ENCODE measurements at regions not wholly inside any gene's neighbourhood (a gene's known extent, or its start where the extent isn't known, plus 50 kb on each side); places are given as distances from the start of the nearest gene placed in this dataset.

DNA sequence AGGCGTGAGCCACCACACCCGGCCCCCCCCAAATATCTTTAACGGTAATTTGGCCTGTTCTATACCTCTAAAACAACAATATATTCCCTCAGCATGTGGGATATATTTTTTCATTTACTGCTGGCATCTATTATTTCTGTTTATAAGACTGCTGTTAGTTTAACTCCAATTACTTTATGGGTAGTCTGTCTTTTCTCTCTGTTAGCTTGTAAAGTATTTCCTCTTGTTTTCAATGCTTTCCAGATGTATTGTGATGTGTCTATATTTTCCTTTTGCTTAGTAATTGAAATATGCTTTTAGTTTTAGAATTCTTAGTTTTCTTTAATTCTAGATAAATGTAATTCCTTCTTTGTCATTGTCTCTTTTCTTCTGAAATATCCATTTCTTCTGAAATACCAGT, 445.8 kb downstream of the ANKRD50 start:
- no peaks in the 10 kb centered on the region for H3K36me3 ChIP-seq (ENCODE audit: insufficient read depth, low read length)
- no peaks in the 10 kb centered on the region for H3K27me3 ChIP-seq (ENCODE audit: insufficient read depth, low read depth, low read length)
- no peaks in the 10 kb centered on the region for H3K9me3 ChIP-seq (ENCODE audit: low read length)
- no peaks in the 10 kb centered on the region for H3F3A ChIP-seq (ENCODE audit: insufficient read depth, low read length, poor library complexity, severe bottlenecking)
- H3K79me2 ChIP-seq (replicated peaks; ENCODE audit: insufficient read depth, low read length), result no peaks in the 10 kb centered on the region
- H3K9ac ChIP-seq (ENCODE audit: low read length), result no peak overlapping the region
- TF ChIP-seq MXI1 (conservative IDR thresholded peaks at IDR 0.05; ENCODE audit: poor library complexity, severe bottlenecking), result no peak
- no peak for TF ChIP-seq RAD21 (conservative IDR thresholded peaks at IDR 0.05)
- no peak for TF ChIP-seq POLR2AphosphoS5 (IDR thresholded peaks at IDR 0.05)
- no peak for TF ChIP-seq EZH2 (IDR thresholded peaks at IDR 0.05; ENCODE audit: borderline replicate concordance, insufficient read depth, low read length, poor library complexity, severe bottlenecking)
- TF ChIP-seq EP300 (conservative IDR thresholded peaks at IDR 0.05; ENCODE audit: poor library complexity, severe bottlenecking), result no peak
- TF ChIP-seq SMC3 (conservative IDR thresholded peaks at IDR 0.05; ENCODE audit: poor library complexity), result no peak
- H2AFZ ChIP-seq (ENCODE audit: low read depth, low read length), result no peak overlapping the region
- no peak overlapping the region for H3K4me3 ChIP-seq (ENCODE audit: low read length)
- H3K9me2 ChIP-seq (ENCODE audit: insufficient read depth, low read length), result no peaks in the 10 kb centered on the region
- no peaks in the 10 kb centered on the region for H4K20me1 ChIP-seq (ENCODE audit: insufficient read depth)
- H3K27ac ChIP-seq (ENCODE audit: low read length), result no peak overlapping the region
- no peak overlapping the region for H3K4me2 ChIP-seq (ENCODE audit: low read length)

- no peak overlapping the region for H3K4me3 ChIP-seq (ENCODE audit: low read length)
- H4K20me1 ChIP-seq (ENCODE audit: insufficient read depth), result no peaks in the 10 kb centered on the region
- H3K9ac ChIP-seq (ENCODE audit: low read length), result no peak overlapping the region
- H3K27me3 ChIP-seq (ENCODE audit: insufficient read depth, low read depth, low read length), result no peaks in the 10 kb centered on the region
- H3K36me3 ChIP-seq (ENCODE audit: insufficient read depth, low read length), result no peaks in the 10 kb centered on the region
- no peaks in the 10 kb centered on the region for H3K79me2 ChIP-seq (replicated peaks; ENCODE audit: insufficient read depth, low read length)
- no peak overlapping the region for H3K27ac ChIP-seq (ENCODE audit: low read length)
- no peak overlapping the region for H3K4me2 ChIP-seq (ENCODE audit: low read length)
- TF ChIP-seq EP300 (conservative IDR thresholded peaks at IDR 0.05; ENCODE audit: poor library complexity, severe bottlenecking) (no peak), TAF1 (IDR thresholded peaks at IDR 0.05; ENCODE audit: low read depth) (no peak), MXI1 (conservative IDR thresholded peaks at IDR 0.05; ENCODE audit: poor library complexity, severe bottlenecking) (no peak), SMC3 (conservative IDR thresholded peaks at IDR 0.05; ENCODE audit: poor library complexity) (no peak), POLR2AphosphoS5 (IDR thresholded peaks at IDR 0.05) (no peak), RAD21 (conservative IDR thresholded peaks at IDR 0.05) (no peak), EZH2 (IDR thresholded peaks at IDR 0.05; ENCODE audit: borderline replicate concordance, insufficient read depth, low read length, poor library complexity, severe bottlenecking) (no peak)
- TF ChIP-seq, protein P1, sequence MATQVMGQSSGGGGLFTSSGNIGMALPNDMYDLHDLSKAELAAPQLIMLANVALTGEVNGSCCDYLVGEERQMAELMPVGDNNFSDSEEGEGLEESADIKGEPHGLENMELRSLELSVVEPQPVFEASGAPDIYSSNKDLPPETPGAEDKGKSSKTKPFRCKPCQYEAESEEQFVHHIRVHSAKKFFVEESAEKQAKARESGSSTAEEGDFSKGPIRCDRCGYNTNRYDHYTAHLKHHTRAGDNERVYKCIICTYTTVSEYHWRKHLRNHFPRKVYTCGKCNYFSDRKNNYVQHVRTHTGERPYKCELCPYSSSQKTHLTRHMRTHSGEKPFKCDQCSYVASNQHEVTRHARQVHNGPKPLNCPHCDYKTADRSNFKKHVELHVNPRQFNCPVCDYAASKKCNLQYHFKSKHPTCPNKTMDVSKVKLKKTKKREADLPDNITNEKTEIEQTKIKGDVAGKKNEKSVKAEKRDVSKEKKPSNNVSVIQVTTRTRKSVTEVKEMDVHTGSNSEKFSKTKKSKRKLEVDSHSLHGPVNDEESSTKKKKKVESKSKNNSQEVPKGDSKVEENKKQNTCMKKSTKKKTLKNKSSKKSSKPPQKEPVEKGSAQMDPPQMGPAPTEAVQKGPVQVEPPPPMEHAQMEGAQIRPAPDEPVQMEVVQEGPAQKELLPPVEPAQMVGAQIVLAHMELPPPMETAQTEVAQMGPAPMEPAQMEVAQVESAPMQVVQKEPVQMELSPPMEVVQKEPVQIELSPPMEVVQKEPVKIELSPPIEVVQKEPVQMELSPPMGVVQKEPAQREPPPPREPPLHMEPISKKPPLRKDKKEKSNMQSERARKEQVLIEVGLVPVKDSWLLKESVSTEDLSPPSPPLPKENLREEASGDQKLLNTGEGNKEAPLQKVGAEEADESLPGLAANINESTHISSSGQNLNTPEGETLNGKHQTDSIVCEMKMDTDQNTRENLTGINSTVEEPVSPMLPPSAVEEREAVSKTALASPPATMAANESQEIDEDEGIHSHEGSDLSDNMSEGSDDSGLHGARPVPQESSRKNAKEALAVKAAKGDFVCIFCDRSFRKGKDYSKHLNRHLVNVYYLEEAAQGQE (IDR thresholded peaks at IDR 0.05; ENCODE audit: borderline replicate concordance), result no peak
- TF ChIP-seq, protein P2, sequence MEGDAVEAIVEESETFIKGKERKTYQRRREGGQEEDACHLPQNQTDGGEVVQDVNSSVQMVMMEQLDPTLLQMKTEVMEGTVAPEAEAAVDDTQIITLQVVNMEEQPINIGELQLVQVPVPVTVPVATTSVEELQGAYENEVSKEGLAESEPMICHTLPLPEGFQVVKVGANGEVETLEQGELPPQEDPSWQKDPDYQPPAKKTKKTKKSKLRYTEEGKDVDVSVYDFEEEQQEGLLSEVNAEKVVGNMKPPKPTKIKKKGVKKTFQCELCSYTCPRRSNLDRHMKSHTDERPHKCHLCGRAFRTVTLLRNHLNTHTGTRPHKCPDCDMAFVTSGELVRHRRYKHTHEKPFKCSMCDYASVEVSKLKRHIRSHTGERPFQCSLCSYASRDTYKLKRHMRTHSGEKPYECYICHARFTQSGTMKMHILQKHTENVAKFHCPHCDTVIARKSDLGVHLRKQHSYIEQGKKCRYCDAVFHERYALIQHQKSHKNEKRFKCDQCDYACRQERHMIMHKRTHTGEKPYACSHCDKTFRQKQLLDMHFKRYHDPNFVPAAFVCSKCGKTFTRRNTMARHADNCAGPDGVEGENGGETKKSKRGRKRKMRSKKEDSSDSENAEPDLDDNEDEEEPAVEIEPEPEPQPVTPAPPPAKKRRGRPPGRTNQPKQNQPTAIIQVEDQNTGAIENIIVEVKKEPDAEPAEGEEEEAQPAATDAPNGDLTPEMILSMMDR (IDR thresholded peaks at IDR 0.05; ENCODE audit: poor library complexity, severe bottlenecking), result no peak
- H2AFZ ChIP-seq (ENCODE audit: low read depth, low read length), result no peak overlapping the region
- H3K9me2 ChIP-seq (ENCODE audit: insufficient read depth, low read length), result no peaks in the 10 kb centered on the region
- no peaks in the 10 kb centered on the region for H3F3A ChIP-seq (ENCODE audit: insufficient read depth, low read length, poor library complexity, severe bottlenecking)
- no peaks in the 10 kb centered on the region for H3K9me3 ChIP-seq (ENCODE audit: low read length)
Observed at GRCh38 chr4:124276461-124276860, 436.1 kb downstream of the ANKRD50 start.

Data from neural cell (in vitro differentiated cells).